Fibroblast of villous mesenchyme (primary cell): ENCODE measurements at regions not wholly inside any gene's neighbourhood (a gene's known extent, or its start where the extent isn't known, plus 50 kb on each side); places are given as distances from the start of the nearest gene placed in this dataset.

Experiments
- DNase-seq: peaks from one replicate; pipeline ENCODE4 v3.0.0-alpha.2; 2010; ENCODE audit warnings: low read depth
- H3K4me3 ChIP-seq: 2 replicates; pipeline ENCODE4 v1.5.1; 2011; ENCODE audit warnings: low read depth, mild to moderate bottlenecking, low read length
- TF ChIP-seq, protein P1 (sequence below): IDR thresholded peaks from 2 replicates; pipeline ENCODE4 v1.5.1; 2012; ENCODE audit warnings: low read depth, mild to moderate bottlenecking, low read length; ENCODE audit not compliant: insufficient read depth

DNA sequence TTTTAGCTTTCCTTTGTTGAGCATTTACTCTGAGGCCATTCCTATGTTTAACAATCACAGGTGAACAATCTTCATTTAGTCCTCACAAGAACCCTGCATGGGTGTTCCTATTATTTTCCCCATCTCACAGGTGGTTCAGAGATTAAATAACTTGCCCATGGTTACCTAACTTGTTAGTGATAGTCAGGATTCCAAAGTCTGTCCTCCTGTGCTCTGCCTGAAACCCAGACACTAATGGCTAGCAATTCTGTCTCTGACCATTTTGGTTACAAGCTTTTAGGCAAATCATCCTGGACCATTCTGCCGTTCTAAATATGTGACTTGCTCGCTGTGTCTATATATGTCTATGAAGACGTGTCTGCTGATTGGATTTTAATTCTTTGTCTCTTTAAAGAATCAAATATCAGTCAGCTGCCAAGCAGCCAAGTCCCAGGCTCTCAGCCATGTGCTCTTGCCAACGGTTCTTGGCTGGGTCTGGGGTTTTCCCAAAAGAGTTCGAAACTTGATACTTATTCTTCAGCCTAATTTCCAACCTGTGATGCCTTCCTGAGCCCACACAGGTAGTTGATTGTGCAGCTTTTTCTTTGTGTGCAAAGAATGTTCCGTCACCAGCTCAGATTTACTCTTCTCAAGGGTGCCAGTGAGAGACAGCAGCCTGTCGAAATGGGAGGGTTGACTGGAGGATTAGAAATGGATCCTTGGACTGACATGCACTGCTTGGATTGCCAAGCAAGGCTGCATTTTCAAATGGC lies 121.7 kb downstream of the NREP start:
- DNase-seq = no peak
- TF ChIP-seq, protein P1, sequence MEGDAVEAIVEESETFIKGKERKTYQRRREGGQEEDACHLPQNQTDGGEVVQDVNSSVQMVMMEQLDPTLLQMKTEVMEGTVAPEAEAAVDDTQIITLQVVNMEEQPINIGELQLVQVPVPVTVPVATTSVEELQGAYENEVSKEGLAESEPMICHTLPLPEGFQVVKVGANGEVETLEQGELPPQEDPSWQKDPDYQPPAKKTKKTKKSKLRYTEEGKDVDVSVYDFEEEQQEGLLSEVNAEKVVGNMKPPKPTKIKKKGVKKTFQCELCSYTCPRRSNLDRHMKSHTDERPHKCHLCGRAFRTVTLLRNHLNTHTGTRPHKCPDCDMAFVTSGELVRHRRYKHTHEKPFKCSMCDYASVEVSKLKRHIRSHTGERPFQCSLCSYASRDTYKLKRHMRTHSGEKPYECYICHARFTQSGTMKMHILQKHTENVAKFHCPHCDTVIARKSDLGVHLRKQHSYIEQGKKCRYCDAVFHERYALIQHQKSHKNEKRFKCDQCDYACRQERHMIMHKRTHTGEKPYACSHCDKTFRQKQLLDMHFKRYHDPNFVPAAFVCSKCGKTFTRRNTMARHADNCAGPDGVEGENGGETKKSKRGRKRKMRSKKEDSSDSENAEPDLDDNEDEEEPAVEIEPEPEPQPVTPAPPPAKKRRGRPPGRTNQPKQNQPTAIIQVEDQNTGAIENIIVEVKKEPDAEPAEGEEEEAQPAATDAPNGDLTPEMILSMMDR = no peak
- H3K4me3 ChIP-seq = no peak overlapping the region

DNA sequence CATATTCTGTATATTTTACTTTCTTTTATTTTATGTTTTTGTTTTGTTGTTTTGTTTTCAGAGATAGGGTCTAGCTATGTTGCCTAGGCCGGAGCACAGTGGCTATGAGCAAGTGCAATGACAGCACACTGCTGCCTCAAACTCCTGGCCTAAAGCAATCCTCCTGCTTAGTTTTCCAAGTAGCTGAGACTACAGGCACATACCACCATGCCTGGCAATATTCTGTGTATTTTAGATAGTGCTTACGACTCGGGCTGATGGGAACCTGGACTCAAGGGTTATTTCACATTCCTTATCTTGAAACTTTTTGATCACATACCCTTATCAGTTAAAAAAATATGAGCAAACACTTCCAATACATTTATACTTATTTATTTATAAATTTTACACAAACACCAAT lies 119.0 kb upstream of the STARD4 start:
- TF ChIP-seq, protein P1 = no peak
- DNase-seq = no peak
- no peak overlapping the region for H3K4me3 ChIP-seq

DNA sequence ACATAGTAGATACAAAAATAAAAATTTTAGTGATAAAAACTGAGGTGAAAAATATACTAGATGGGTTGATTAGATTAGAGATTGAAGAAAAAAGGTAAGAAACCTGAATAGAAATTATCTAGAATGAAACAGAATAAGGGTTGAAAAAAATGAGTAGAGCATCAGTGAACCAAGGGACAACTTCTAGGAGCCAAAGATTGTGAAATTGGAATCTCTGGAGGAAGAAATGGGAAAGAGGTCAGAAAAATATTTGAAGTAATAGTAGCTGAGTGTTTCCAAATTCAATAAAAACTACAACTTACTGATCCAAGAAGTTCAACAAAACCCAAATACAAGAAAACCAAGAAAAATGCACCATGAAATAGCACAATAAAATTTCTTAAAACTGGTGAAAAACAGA lies 116.6 kb upstream of the STARD4 start:
- no peak overlapping the region for H3K4me3 ChIP-seq
- DNase-seq = peak; percentile 63
- TF ChIP-seq, protein P1 = no peak

DNA sequence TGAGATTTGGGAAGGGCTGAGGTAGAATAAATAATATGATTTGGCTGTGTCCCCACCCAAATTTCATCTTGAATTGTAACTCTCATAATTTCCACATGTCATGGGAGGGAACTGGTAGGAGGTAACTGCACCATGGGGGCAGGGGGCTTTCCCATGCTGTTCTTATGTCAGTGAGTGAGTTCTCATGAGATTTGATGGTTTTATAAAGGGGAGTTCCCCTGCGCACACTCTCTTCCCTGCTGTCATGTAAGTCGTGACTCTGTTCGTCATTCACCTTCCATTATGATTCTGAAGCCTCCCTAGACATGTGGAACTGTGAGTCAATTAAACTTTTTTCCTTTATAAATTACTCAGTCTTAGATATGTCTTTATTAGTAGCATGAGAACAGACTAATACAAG lies 115.5 kb upstream of the STARD4 start:
- TF ChIP-seq, protein P1 = no peak
- no peak for DNase-seq
- H3K4me3 ChIP-seq = no peak overlapping the region

DNA sequence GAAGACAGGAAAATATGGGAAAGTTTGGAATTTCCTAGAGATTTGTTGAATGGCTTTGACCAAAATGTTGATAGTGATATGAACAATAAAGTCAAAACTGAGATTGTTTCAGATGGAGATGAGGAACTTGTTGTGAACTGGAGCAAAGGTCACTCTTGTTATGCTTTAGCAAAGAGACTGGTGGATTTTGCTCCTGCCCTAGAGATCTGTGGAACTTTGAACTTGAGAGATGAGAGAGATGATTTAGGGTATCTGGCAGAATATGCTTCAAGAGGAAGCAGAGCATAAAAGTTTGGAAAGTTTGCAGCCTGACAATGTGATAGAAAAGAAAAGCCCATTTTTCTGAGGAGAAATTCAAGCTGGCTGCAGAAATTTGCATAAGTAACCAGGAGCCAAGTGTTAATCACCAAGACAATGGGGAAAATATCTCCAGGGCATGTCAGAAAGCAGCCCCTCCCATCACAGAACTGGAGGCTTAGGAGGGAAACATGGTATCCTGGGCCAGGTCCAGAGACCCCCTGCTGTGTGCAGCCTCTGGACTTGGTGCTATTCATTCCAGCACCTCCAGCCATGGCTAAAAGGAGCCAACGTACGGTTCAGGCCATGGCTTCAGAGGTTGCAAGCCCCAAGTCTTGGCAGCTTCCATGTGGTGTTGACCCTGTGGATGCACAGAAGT lies 114.3 kb upstream of the STARD4 start:
- DNase-seq = no peak
- no peak overlapping the region for H3K4me3 ChIP-seq
- TF ChIP-seq, protein P1 = no peak

DNA sequence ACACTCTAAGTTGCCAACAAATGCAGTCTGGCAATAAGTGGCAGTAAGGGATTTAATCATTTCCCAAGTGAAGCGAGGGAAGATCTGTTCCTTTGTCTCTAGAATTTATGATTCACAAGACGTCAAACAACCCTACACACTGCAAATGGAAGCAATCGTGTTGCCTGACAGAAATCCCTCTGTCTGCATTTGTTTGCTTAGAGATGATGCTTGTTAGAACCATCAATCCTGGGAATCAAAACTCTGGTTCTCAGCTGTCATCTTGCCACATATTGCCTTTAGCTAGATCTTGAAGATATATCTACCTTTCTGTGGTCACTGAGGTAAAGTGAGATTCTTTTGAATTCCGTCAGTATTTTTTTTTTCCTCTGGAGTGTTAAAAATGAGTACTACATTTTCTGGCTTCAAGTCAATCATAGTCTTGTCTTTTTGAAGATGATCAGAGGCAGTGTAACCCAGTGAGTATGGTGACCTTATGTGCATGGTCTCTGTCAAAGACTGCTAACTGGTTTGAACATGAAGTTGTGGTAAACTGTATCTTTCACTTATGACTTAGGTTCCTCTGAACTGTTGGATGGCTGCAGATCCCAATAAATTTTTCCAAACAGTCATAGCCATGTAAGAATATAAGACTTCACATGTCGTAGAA lies 106.4 kb upstream of the STARD4 start:
- no peak overlapping the region for H3K4me3 ChIP-seq
- TF ChIP-seq, protein P1 = no peak
- DNase-seq = no peak
